Activated CD8-positive, alpha-beta T cell treated with anti-CD3 and anti-CD28 coated beads, Interleukin-2, amount 10 ng/mL, durations not matched to agents 7 days and 5 days (primary cell): ENCODE measurements at regions not wholly inside any gene's neighbourhood (a gene's known extent, or its start where the extent isn't known, plus 50 kb on each side); places are given as distances from the start of the nearest gene placed in this dataset.

Experiments
- ATAC-seq: fragments of 150-1000 bp; cut with Tn5 transposase; one replicate; pipeline ENCODE4 v1.10.0; 2021; ENCODE audit warnings: moderate library complexity
- CTCF ChIA-PET: fragments of 350-600 bp; sonication (Branson Sonifier 250); formaldehyde crosslinking; loops from one replicate; lab custom pipeline; 2021; ENCODE audit warnings: antibody characterized with exemption; lab: Charles Lee
- POLR2A ChIA-PET: fragments of 350-600 bp; sonication (Branson Sonifier 250); formaldehyde crosslinking; loops from one replicate; lab custom pipeline; 2021; ENCODE audit warnings: antibody characterized with exemption; lab: Charles Lee
- DNase-seq: peaks from one replicate; pipeline ENCODE4 v3.0.0-alpha.2; 2020
- H3K27ac Mint-ChIP-seq: one replicate; pipeline ENCODE4 v1.8.0; 2021; ENCODE audit warnings: mild to moderate bottlenecking, mixed read lengths
- H3K27me3 Mint-ChIP-seq: one replicate; pipeline ENCODE4 v1.8.0; 2021; ENCODE audit warnings: low read depth, mixed read lengths
- H3K36me3 Mint-ChIP-seq: one replicate; pipeline ENCODE4 v1.8.0; 2021; ENCODE audit warnings: low read depth, mixed read lengths
- H3K4me1 Mint-ChIP-seq: one replicate; pipeline ENCODE4 v1.8.0; 2021; ENCODE audit warnings: low read depth, mixed read lengths
- H3K4me3 Mint-ChIP-seq: one replicate; pipeline ENCODE4 v1.8.0; 2021; ENCODE audit warnings: mild to moderate bottlenecking, mixed read lengths
- H3K9me3 Mint-ChIP-seq: one replicate; pipeline ENCODE4 v1.8.0; 2022; ENCODE audit warnings: mixed read lengths; ENCODE audit not compliant: insufficient read depth

DNA sequence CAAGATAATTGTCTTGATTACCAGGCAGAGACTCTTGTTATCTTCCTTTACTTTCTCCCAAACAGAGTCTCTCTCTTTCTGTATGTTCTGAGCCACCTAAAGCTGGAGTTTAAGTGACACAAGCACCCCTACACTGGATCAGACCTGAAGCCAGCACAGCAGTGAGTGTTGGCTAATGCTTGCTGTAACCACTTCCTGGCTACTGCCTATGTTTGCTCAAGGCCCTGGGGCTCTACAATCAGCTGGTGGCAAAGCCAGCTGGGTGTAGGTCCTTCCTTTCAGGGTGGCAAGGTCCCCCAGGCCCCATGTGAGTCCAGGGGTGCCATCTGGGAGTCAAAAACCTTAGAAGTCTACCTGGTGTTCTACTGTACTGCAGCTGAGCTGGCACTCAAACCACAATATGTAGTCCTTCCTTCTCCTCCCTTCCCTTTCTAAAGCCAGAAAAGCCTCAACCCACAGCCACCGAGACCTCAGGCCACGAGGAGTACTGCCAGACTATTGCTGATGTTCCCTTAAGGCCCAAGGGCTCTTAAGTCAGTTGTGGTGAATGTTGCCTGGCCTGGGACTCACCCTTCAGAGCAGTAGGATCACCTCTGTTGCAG lies 416.3 kb downstream of the ADRA2A start:
- Mint-ChIP-seq H3K4me3 (no peak overlapping the region), H3K9me3 (peaks cover 31% of the 10 kb centered on the region), H3K4me1 (no peaks in the 10 kb centered on the region), H3K27me3 (no peaks in the 10 kb centered on the region), H3K36me3 (no peaks in the 10 kb centered on the region), H3K27ac (no peak overlapping the region)
- POLR2A ChIA-PET = no interaction called here
- DNase-seq (no peak), ATAC-seq (no peak)
- CTCF ChIA-PET = no interaction called here

DNA sequence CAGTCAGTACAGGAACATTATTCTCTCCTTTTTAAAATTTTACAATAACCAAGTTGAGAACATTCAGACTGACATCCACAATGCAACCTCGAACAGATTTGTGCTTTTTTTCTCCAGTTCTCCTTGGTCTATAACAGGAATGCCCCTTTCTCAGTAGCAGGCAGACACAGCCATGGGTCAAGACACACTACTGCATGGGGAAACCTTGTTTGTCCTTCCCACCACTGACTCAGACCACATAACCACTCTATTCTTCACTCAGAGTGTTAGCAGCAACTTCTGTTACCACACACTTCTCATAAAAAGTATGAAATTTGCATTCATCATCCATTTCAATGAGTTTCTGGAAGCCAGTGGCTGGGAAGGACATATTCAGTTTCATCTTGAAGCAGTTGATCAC lies 421.7 kb downstream of the ADRA2A start:
- H3K4me3 Mint-ChIP-seq = no peak overlapping the region
- H3K36me3 Mint-ChIP-seq = no peaks in the 10 kb centered on the region
- ChIA-PET POLR2A (no interaction called here), CTCF (no interaction called here)
- no peaks in the 10 kb centered on the region for H3K4me1 Mint-ChIP-seq
- H3K27me3 Mint-ChIP-seq = no peaks in the 10 kb centered on the region
- no peaks in the 10 kb centered on the region for H3K9me3 Mint-ChIP-seq
- DNase-seq = no peak
- no peak for ATAC-seq
- no peak overlapping the region for H3K27ac Mint-ChIP-seq

GRCh38 chr10:111504376-111504775 lies 427.5 kb downstream of the ADRA2A start:
- H3K9me3 Mint-ChIP-seq = no peaks in the 10 kb centered on the region
- H3K4me3 Mint-ChIP-seq = no peak overlapping the region
- no peak for DNase-seq
- H3K27me3 Mint-ChIP-seq = no peaks in the 10 kb centered on the region
- H3K27ac Mint-ChIP-seq = no peak overlapping the region
- ChIA-PET CTCF (no interaction called here), POLR2A (no interaction called here)
- ATAC-seq = no peak
- no peaks in the 10 kb centered on the region for H3K36me3 Mint-ChIP-seq
- no peaks in the 10 kb centered on the region for H3K4me1 Mint-ChIP-seq

- DNase-seq (no peak), ATAC-seq (no peak)
- H3K4me1 Mint-ChIP-seq = no peaks in the 10 kb centered on the region
- ChIA-PET CTCF (no interaction called here), POLR2A (no interaction called here)
- H3K27ac Mint-ChIP-seq = no peak overlapping the region
- H3K36me3 Mint-ChIP-seq = no peaks in the 10 kb centered on the region
- no peaks in the 10 kb centered on the region for H3K9me3 Mint-ChIP-seq
- no peaks in the 10 kb centered on the region for H3K27me3 Mint-ChIP-seq
- no peak overlapping the region for H3K4me3 Mint-ChIP-seq
These were observed 429.6 kb downstream of the ADRA2A start for GRCh38 chr10:111506266-111507034.

- H3K27me3 Mint-ChIP-seq = no peaks in the 10 kb centered on the region
- POLR2A ChIA-PET = no interaction called here
- DNase-seq (no peak), ATAC-seq (no peak)
- H3K9me3 Mint-ChIP-seq = no peaks in the 10 kb centered on the region
- CTCF ChIA-PET = no interaction called here
- no peaks in the 10 kb centered on the region for H3K36me3 Mint-ChIP-seq
- H3K4me3 Mint-ChIP-seq = no peak overlapping the region
- no peaks in the 10 kb centered on the region for H3K4me1 Mint-ChIP-seq
- no peak overlapping the region for H3K27ac Mint-ChIP-seq
These were observed 434.9 kb downstream of the ADRA2A start for GRCh38 chr10:111511751-111512150.

- no peaks in the 10 kb centered on the region for H3K36me3 Mint-ChIP-seq
- H3K9me3 Mint-ChIP-seq = no peaks in the 10 kb centered on the region
- H3K27ac Mint-ChIP-seq = no peak overlapping the region
- H3K4me3 Mint-ChIP-seq = no peak overlapping the region
- DNase-seq (no peak), ATAC-seq (no peak)
- H3K4me1 Mint-ChIP-seq = no peaks in the 10 kb centered on the region
- ChIA-PET POLR2A (no interaction called here), CTCF (no interaction called here)
- H3K27me3 Mint-ChIP-seq = no peaks in the 10 kb centered on the region
These were observed 438.4 kb downstream of the ADRA2A start for GRCh38 chr10:111515264-111515663.

DNA sequence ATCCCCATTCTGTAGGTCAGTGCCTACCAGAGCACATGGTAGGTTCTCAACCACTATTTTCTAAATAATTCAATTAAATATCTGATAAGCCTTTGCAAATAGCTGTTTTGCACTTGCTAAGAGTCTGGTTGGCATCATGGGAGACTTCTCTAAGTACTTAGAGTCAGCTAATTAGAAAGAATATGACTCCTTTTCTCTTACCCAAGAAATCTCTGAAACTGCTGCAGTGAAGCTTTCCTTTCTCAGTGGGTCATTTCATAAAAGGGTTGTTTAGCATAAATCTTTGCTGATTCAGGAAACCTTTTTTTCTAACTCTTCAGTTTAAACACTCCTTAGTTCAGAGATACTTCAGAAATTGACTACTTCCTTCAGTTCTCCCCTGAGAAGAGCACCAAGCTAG lies 438.9 kb downstream of the ADRA2A start:
- ATAC-seq (no peak), DNase-seq (no peak)
- no peak overlapping the region for H3K27ac Mint-ChIP-seq
- no peaks in the 10 kb centered on the region for H3K9me3 Mint-ChIP-seq
- POLR2A ChIA-PET = no interaction called here
- CTCF ChIA-PET = interaction anchor here (0.6 kb wide), 1 partner anchor 35 kb away, joined by 3 read pairs; no protein-coding TSS in a partner anchor
- H3K4me3 Mint-ChIP-seq = no peak overlapping the region
- H3K27me3 Mint-ChIP-seq = no peaks in the 10 kb centered on the region
- H3K4me1 Mint-ChIP-seq = no peaks in the 10 kb centered on the region
- no peaks in the 10 kb centered on the region for H3K36me3 Mint-ChIP-seq

DNA sequence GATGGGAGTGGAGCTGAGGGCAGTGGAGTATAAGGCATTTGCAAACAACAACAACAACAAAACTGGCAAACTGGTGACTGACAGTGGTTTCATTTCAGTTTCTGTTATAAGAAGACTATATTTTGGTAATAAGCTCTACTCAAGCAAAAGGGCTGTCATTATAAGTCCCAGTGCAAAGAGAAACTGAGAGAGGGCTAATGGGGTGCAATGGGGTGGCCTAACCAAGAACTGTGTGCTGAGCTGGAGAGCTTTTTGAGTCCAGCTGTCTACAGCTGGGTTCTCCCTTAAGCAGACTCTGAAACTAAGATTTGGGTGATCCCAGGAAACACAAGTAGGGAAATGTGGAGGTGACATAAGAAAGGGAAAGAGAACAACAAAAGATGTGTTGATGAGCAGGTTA lies 439.3 kb downstream of the ADRA2A start:
- H3K27me3 Mint-ChIP-seq = no peaks in the 10 kb centered on the region
- H3K9me3 Mint-ChIP-seq = no peaks in the 10 kb centered on the region
- no peak overlapping the region for H3K4me3 Mint-ChIP-seq
- no peaks in the 10 kb centered on the region for H3K36me3 Mint-ChIP-seq
- ChIA-PET POLR2A (no interaction called here), CTCF (interaction anchor here (0.6 kb wide), 1 partner anchor 35 kb away, joined by 3 read pairs; no protein-coding TSS in a partner anchor)
- no peak for ATAC-seq
- no peak overlapping the region for H3K27ac Mint-ChIP-seq
- no peaks in the 10 kb centered on the region for H3K4me1 Mint-ChIP-seq
- DNase-seq = no peak

- POLR2A ChIA-PET = no interaction called here
- no peak overlapping the region for H3K27ac Mint-ChIP-seq
These were observed 445.3 kb downstream of the ADRA2A start for GRCh38 chr10:111522141-111522540.

DNA sequence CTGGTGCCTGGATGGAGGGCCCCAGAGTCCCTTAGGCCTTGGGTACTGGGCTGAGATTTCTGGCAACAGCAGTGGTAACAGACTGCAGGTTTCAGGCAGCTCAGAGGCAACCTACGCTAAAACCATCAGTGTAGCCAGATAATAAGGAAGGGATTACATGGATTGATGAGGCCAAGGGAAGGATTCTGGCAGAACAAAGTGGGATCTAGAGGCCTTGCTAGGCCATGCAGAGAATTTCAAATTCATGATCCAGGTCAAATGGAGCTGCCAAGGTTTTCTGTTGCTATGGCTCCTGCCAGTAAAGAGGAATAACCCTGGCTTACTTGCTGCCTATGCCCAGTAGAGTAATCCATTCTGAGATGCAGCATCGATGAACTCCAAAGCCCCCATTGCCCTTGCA lies 445.7 kb downstream of the ADRA2A start:
- Mint-ChIP-seq H3K27ac (no peak overlapping the region), H3K9me3 (no peaks in the 10 kb centered on the region), H3K36me3 (no peaks in the 10 kb centered on the region), H3K4me1 (no peaks in the 10 kb centered on the region), H3K27me3 (no peaks in the 10 kb centered on the region), H3K4me3 (no peak overlapping the region)
- CTCF ChIA-PET = no interaction called here
- POLR2A ChIA-PET = no interaction called here
- DNase-seq = no peak
- ATAC-seq = no peak

More at GRCh38 chr10:111522141-111522540, 445.3 kb downstream of the ADRA2A start:
- ATAC-seq (no peak), DNase-seq (no peak)
- no peaks in the 10 kb centered on the region for H3K27me3 Mint-ChIP-seq
- CTCF ChIA-PET = no interaction called here
- no peaks in the 10 kb centered on the region for H3K36me3 Mint-ChIP-seq
- no peaks in the 10 kb centered on the region for H3K9me3 Mint-ChIP-seq
- no peak overlapping the region for H3K4me3 Mint-ChIP-seq
- no peaks in the 10 kb centered on the region for H3K4me1 Mint-ChIP-seq

GRCh38 chr10:111523016-111523415 lies 446.2 kb downstream of the ADRA2A start:
- Mint-ChIP-seq H3K27ac (no peak overlapping the region), H3K36me3 (no peaks in the 10 kb centered on the region), H3K9me3 (no peaks in the 10 kb centered on the region), H3K27me3 (no peaks in the 10 kb centered on the region), H3K4me3 (no peak overlapping the region), H3K4me1 (no peaks in the 10 kb centered on the region)
- DNase-seq (no peak), ATAC-seq (no peak)
- ChIA-PET CTCF (no interaction called here), POLR2A (no interaction called here)

DNA sequence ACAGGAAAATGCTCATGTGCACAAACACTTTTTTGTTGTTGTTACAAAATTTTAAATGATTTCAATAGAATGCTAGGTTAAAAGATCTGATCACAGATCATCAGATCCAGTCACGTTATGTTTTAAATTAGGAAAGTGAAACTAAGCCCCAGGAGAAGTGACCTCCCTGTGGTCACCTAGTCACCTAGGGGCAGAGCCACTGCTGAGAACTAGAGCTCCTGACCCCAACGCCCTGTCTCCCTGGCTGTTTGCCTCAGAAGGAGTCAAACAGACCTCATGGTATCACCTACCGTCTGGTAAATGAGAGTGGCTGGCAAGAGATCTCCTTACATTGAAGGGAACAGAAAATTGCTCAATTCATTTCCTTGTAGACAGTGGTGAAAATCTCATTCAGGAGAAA lies 447.3 kb downstream of the ADRA2A start:
- ChIA-PET CTCF (no interaction called here), POLR2A (no interaction called here)
- Mint-ChIP-seq H3K27ac (no peak overlapping the region), H3K4me1 (no peaks in the 10 kb centered on the region), H3K4me3 (no peak overlapping the region), H3K9me3 (no peaks in the 10 kb centered on the region), H3K27me3 (no peaks in the 10 kb centered on the region), H3K36me3 (no peaks in the 10 kb centered on the region)
- DNase-seq (no peak), ATAC-seq (no peak)
